HL-60 (cell line): ENCODE measurements at regions not wholly inside any gene's neighbourhood (a gene's known extent, or its start where the extent isn't known, plus 50 kb on each side); places are given as distances from the start of the nearest gene placed in this dataset.

ENCODE experiments used
- DNase-seq, 2 experiments: peaks; one replicate each; pipeline ENCODE4 v3.0.0-alpha.2; 2010 to 2020; ENCODE audit warnings: low read depth in 1 of 2, low spot score in 1 of 2
- H3K27ac ChIP-seq: fragments of 250-450 bp; sonication (Bioruptor Pico); replicated peaks from 2 replicates; pipeline ENCODE4 v1.5.1; 2020; ENCODE audit warnings: mild to moderate bottlenecking, moderate library complexity
- H3K27me3 ChIP-seq: fragments of 250-450 bp; sonication (Bioruptor Pico); 2 replicates; pipeline ENCODE4 v1.5.1; 2021; ENCODE audit warnings: mild to moderate bottlenecking, moderate library complexity; ENCODE audit not compliant: insufficient read depth, poor library complexity, severe bottlenecking
- H3K4me3 ChIP-seq: replicated peaks from 2 replicates; pipeline ENCODE4 v1.5.1; 2011; ENCODE audit warnings: mild to moderate bottlenecking, control low read depth, low read length; ENCODE audit not compliant: insufficient read depth
- GABPA ChIP-seq: IDR thresholded peaks from 2 replicates; pipeline ENCODE4 v1.6.1; 2012; ENCODE audit warnings: low read depth
- POLR2AphosphoS5 ChIP-seq: IDR thresholded peaks from 2 replicates; pipeline ENCODE4 v1.6.1; 2012; ENCODE audit warnings: low read depth
- SPI1 ChIP-seq: IDR thresholded peaks from 2 replicates; pipeline ENCODE4 v1.6.1; 2012; ENCODE audit warnings: low read depth, mild to moderate bottlenecking, borderline replicate concordance
- TF ChIP-seq, protein P1 (sequence below): IDR thresholded peaks from 2 replicates; pipeline ENCODE4 v1.6.1; 2012; ENCODE audit warnings: low read depth; ENCODE audit not compliant: insufficient replicate concordance
- TF ChIP-seq, protein P2 (sequence below): IDR thresholded peaks from one replicate; pipeline ENCODE4 v1.5.1; 2011; ENCODE audit warnings: low read length, control low read depth, inconsistent platforms; ENCODE audit not compliant: insufficient read depth

GRCh38 chr4:112889619-112890527 lies 159.6 kb upstream of the ANK2 start:
- no peaks in the 10 kb centered on the region for H3K27me3 ChIP-seq
- H3K27ac ChIP-seq, result no peak overlapping the region
- H3K4me3 ChIP-seq, result no peak overlapping the region
- TF ChIP-seq SPI1 (no peak), POLR2AphosphoS5 (no peak), GABPA (no peak)
- TF ChIP-seq, protein P1, sequence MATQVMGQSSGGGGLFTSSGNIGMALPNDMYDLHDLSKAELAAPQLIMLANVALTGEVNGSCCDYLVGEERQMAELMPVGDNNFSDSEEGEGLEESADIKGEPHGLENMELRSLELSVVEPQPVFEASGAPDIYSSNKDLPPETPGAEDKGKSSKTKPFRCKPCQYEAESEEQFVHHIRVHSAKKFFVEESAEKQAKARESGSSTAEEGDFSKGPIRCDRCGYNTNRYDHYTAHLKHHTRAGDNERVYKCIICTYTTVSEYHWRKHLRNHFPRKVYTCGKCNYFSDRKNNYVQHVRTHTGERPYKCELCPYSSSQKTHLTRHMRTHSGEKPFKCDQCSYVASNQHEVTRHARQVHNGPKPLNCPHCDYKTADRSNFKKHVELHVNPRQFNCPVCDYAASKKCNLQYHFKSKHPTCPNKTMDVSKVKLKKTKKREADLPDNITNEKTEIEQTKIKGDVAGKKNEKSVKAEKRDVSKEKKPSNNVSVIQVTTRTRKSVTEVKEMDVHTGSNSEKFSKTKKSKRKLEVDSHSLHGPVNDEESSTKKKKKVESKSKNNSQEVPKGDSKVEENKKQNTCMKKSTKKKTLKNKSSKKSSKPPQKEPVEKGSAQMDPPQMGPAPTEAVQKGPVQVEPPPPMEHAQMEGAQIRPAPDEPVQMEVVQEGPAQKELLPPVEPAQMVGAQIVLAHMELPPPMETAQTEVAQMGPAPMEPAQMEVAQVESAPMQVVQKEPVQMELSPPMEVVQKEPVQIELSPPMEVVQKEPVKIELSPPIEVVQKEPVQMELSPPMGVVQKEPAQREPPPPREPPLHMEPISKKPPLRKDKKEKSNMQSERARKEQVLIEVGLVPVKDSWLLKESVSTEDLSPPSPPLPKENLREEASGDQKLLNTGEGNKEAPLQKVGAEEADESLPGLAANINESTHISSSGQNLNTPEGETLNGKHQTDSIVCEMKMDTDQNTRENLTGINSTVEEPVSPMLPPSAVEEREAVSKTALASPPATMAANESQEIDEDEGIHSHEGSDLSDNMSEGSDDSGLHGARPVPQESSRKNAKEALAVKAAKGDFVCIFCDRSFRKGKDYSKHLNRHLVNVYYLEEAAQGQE, result no peak
- TF ChIP-seq, protein P2, sequence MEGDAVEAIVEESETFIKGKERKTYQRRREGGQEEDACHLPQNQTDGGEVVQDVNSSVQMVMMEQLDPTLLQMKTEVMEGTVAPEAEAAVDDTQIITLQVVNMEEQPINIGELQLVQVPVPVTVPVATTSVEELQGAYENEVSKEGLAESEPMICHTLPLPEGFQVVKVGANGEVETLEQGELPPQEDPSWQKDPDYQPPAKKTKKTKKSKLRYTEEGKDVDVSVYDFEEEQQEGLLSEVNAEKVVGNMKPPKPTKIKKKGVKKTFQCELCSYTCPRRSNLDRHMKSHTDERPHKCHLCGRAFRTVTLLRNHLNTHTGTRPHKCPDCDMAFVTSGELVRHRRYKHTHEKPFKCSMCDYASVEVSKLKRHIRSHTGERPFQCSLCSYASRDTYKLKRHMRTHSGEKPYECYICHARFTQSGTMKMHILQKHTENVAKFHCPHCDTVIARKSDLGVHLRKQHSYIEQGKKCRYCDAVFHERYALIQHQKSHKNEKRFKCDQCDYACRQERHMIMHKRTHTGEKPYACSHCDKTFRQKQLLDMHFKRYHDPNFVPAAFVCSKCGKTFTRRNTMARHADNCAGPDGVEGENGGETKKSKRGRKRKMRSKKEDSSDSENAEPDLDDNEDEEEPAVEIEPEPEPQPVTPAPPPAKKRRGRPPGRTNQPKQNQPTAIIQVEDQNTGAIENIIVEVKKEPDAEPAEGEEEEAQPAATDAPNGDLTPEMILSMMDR, result no peak
- no peak for DNase-seq

GRCh38 chr4:112894480-112894879 lies 155.0 kb upstream of the ANK2 start:
- no peaks in the 10 kb centered on the region for H3K27me3 ChIP-seq
- H3K4me3 ChIP-seq, result no peak overlapping the region
- no peak for TF ChIP-seq GABPA
- no peak for TF ChIP-seq POLR2AphosphoS5
- TF ChIP-seq, protein P1, result no peak
- TF ChIP-seq, protein P2, result no peak
- no peak for TF ChIP-seq SPI1
- no peak for DNase-seq
- H3K27ac ChIP-seq, result no peak overlapping the region

DNA sequence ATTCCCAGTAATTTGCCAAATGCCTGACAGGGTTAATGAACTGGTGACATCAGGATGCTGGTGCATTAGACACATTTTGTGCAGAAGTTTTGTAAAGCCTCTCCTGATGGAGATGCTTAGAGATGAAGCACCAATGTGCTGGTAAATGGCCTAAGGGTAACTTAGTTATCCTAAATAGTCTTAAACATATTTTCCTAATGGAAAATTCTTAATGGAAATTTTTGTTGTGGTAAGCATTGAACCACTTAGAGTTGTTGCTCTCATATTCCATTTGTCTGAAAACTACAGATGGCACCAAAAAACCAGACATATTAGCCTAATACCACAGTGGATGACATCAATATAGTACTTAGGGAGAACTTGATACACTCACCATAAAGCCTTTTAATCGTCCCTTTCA lies 154.5 kb upstream of the ANK2 start:
- DNase-seq, result no peak
- TF ChIP-seq GABPA (no peak), POLR2AphosphoS5 (no peak), SPI1 (no peak)
- TF ChIP-seq, protein P1, result no peak
- TF ChIP-seq, protein P2, result no peak
- no peak overlapping the region for H3K27ac ChIP-seq
- H3K27me3 ChIP-seq, result no peaks in the 10 kb centered on the region
- no peak overlapping the region for H3K4me3 ChIP-seq
